ENCODE measurements at regions not wholly inside any gene's neighbourhood (a gene's known extent, or its start where the extent isn't known, plus 50 kb on each side); places are given as distances from the start of the nearest gene placed in this dataset.

GRCh38 chr1:227374846-227375245 is 56.6 kb upstream of the CDC42BPA start:
- Mint-ChIP-seq H3K36me3 (ENCODE audit: low read depth) (no peaks in the 10 kb centered on the region), H3K4me3 (no peak overlapping the region), H3K4me1 (ENCODE audit: low read depth) (no peaks in the 10 kb centered on the region), H3K27me3 (peaks cover 25% of the 10 kb centered on the region), H3K9me3 (no peaks in the 10 kb centered on the region), H3K27ac (no peak overlapping the region)
- ChIA-PET CTCF (no interaction called here), POLR2A (no interaction called here)
- Histone ChIP-seq H3K36me3 (ENCODE audit: insufficient read depth, low read length) (no peaks in the 10 kb centered on the region), H3K4me3 (ENCODE audit: low read length) (no peak overlapping the region), H3K9me3 (ENCODE audit: control insufficient read depth in 1 of 2, insufficient read depth in 1 of 2, low read length in 2 of 2) (no peaks in the 10 kb centered on the region), H3K27me3 (ENCODE audit: control insufficient read depth in 1 of 2, insufficient read depth in 2 of 2, low read length in 2 of 2) (peaks cover 0 to 6% of the 10 kb centered on the region in 2 experiments), H3K4me1 (ENCODE audit: insufficient read depth, low read length) (no peaks in the 10 kb centered on the region), H3K27ac (ENCODE audit: low read depth in 1 of 2, low read length in 2 of 2) (no peak overlapping the region)
- ATAC-seq (ENCODE audit: poor library complexity) (no peak), DNase-seq (no peak)
- TF ChIP-seq CTCF (IDR thresholded peaks at IDR 0.05): no peak
- intact Hi-C loops (cut with DNase I, micrococcal nuclease): no loop called here

- H3K4me1 ChIP-seq (ENCODE audit: insufficient read depth, low read length): no peaks in the 10 kb centered on the region
- no peak for ATAC-seq (ENCODE audit: poor library complexity)
- Mint-ChIP-seq H3K27ac (no peak overlapping the region), H3K4me3 (no peak overlapping the region), H3K9me3 (no peaks in the 10 kb centered on the region), H3K4me1 (ENCODE audit: low read depth) (no peaks in the 10 kb centered on the region), H3K27me3 (peaks cover 6% of the 10 kb centered on the region), H3K36me3 (ENCODE audit: low read depth) (no peaks in the 10 kb centered on the region)
- no peak for DNase-seq
- ChIA-PET POLR2A (no interaction called here), CTCF (no interaction called here)
- TF ChIP-seq CTCF (IDR thresholded peaks at IDR 0.05): no peak
- H3K27ac ChIP-seq (ENCODE audit: low read depth in 1 of 2, low read length in 2 of 2): no peak overlapping the region
- no peaks in the 10 kb centered on the region for H3K36me3 ChIP-seq (ENCODE audit: insufficient read depth, low read length)
- H3K4me3 ChIP-seq (ENCODE audit: low read length): no peak overlapping the region
- intact Hi-C loops (cut with DNase I, micrococcal nuclease): no loop called here
- peaks cover 0 to 6% of the 10 kb centered on the region in 2 experiments for H3K27me3 ChIP-seq (ENCODE audit: control insufficient read depth in 1 of 2, insufficient read depth in 2 of 2, low read length in 2 of 2)
- no peaks in the 10 kb centered on the region for H3K9me3 ChIP-seq (ENCODE audit: control insufficient read depth in 1 of 2, insufficient read depth in 1 of 2, low read length in 2 of 2)
These were observed 54.4 kb upstream of the CDC42BPA start for GRCh38 chr1:227372726-227373130.

GRCh38 chr1:227370533-227371254 is 52.4 kb upstream of the CDC42BPA start:
- no peaks in the 10 kb centered on the region for H3K27me3 Mint-ChIP-seq
- H3K9me3 Mint-ChIP-seq: no peaks in the 10 kb centered on the region
- Histone ChIP-seq H3K4me3 (ENCODE audit: low read length) (no peak overlapping the region), H3K36me3 (ENCODE audit: insufficient read depth, low read length) (no peaks in the 10 kb centered on the region), H3K27me3 (ENCODE audit: control insufficient read depth in 1 of 2, insufficient read depth in 2 of 2, low read length in 2 of 2) (no peaks in the 10 kb centered on the region), H3K4me1 (ENCODE audit: insufficient read depth, low read length) (no peaks in the 10 kb centered on the region), H3K27ac (ENCODE audit: low read depth in 1 of 2, low read length in 2 of 2) (no peak overlapping the region), H3K9me3 (ENCODE audit: control insufficient read depth in 1 of 2, insufficient read depth in 1 of 2, low read length in 2 of 2) (no peaks in the 10 kb centered on the region)
- ATAC-seq (ENCODE audit: poor library complexity): no peak
- H3K4me1 Mint-ChIP-seq (ENCODE audit: low read depth): no peaks in the 10 kb centered on the region
- no peak overlapping the region for H3K27ac Mint-ChIP-seq
- DNase-seq: no peak
- intact Hi-C loops (cut with DNase I, micrococcal nuclease): no loop called here
- H3K36me3 Mint-ChIP-seq (ENCODE audit: low read depth): no peaks in the 10 kb centered on the region
- POLR2A ChIA-PET: no interaction called here
- no peak for TF ChIP-seq CTCF (IDR thresholded peaks at IDR 0.05)
- CTCF ChIA-PET: no interaction called here
- H3K4me3 Mint-ChIP-seq: no peak overlapping the region
